ENCODE measurements at regions not wholly inside any gene's neighbourhood (a gene's known extent, or its start where the extent isn't known, plus 50 kb on each side); places are given as distances from the start of the nearest gene placed in this dataset.

DNA sequence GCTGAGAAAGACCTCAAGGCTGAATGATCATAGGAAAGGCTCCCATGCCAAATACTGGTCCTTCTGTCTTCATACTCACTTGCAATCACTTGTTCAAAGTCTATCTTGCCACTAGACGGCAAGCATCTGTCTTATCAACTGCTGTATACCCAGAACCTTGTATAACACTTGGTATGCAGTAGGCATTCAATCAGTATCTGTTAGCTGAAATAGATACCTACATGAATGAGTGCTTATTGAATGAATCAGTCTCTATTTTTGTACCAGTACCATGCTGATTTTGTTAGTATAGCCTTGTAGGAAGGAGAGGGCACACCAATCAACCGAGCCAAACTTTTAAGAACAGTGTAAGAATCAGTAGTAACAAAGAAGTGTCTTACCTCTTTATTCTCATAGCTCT lies 80.6 kb downstream of the NIBAN1 start:
- TF ChIP-seq, protein P1, sequence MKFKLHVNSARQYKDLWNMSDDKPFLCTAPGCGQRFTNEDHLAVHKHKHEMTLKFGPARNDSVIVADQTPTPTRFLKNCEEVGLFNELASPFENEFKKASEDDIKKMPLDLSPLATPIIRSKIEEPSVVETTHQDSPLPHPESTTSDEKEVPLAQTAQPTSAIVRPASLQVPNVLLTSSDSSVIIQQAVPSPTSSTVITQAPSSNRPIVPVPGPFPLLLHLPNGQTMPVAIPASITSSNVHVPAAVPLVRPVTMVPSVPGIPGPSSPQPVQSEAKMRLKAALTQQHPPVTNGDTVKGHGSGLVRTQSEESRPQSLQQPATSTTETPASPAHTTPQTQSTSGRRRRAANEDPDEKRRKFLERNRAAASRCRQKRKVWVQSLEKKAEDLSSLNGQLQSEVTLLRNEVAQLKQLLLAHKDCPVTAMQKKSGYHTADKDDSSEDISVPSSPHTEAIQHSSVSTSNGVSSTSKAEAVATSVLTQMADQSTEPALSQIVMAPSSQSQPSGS (IDR thresholded peaks at IDR 0.05; ENCODE audit: low read length), result no peak
- TF ChIP-seq JUN (IDR thresholded peaks at IDR 0.05; ENCODE audit: low read depth, low read length), result no peak
- TF ChIP-seq CEBPB (IDR thresholded peaks at IDR 0.05; ENCODE audit: low read depth, low read length), result no peak
- no peak for TF ChIP-seq EP300 (IDR thresholded peaks at IDR 0.05; ENCODE audit: borderline replicate concordance in 1 of 2, low read depth in 2 of 2, low read length in 2 of 2)
- TF ChIP-seq POLR2A (IDR thresholded peaks at IDR 0.05; ENCODE audit: control extremely low read depth in 1 of 2, low read depth in 2 of 2, low read length in 2 of 2), result no peak
- no peak for TF ChIP-seq GABPA (IDR thresholded peaks at IDR 0.05; ENCODE audit: borderline replicate concordance, insufficient read depth, low read length)
- TF ChIP-seq SP4 (IDR thresholded peaks at IDR 0.05; ENCODE audit: low read length), result no peak
- TF ChIP-seq BACH1 (IDR thresholded peaks at IDR 0.05; ENCODE audit: low read length), result no peak
- Histone ChIP-seq H3K79me2 (ENCODE audit: control insufficient read depth in 1 of 2, insufficient read depth in 2 of 2, low read length in 2 of 2) (no peaks in the 10 kb centered on the region), H3K9me3 (ENCODE audit: insufficient read depth in 2 of 2, low read depth in 1 of 2, low read length in 1 of 2) (no peaks in the 10 kb centered on the region), H3K4ac (replicated peaks; ENCODE audit: insufficient read length, low read depth, low read length) (no peak overlapping the region), H3K14ac (ENCODE audit: insufficient read length) (no peak overlapping the region), H3K4me1 (replicated peaks in 1 of 4; ENCODE audit: control insufficient read depth in 3 of 4, insufficient read depth in 4 of 4, low read length in 3 of 4) (no peaks in the 10 kb centered on the region), H3K56ac (replicated peaks; ENCODE audit: insufficient read length, low read depth, low read length) (no peak overlapping the region), H3K9ac (replicated peaks in 1 of 4; ENCODE audit: extremely low read depth in 1 of 4, low read depth in 3 of 4, low read length in 3 of 4) (no peak overlapping the region), H3K4me3 (ENCODE audit: extremely low read depth in 1 of 4, insufficient read depth in 2 of 4, low read depth in 3 of 4, low read length in 4 of 4) (no peak overlapping the region), H3K79me1 (ENCODE audit: low read depth, low read length) (no peaks in the 10 kb centered on the region), H4K8ac (ENCODE audit: extremely low read depth, insufficient read depth, low read length) (no peak overlapping the region), H4K20me1 (replicated peaks in 1 of 2; ENCODE audit: control insufficient read depth in 1 of 2, insufficient read depth in 2 of 2, low read length in 2 of 2) (no peaks in the 10 kb centered on the region), H3K27me3 (replicated peaks in 1 of 4; ENCODE audit: control insufficient read depth in 3 of 4, extremely low read depth in 1 of 4, insufficient read depth in 3 of 4, low read length in 3 of 4) (no peaks in the 10 kb centered on the region), H3K36me3 (ENCODE audit: control insufficient read depth in 2 of 4, insufficient read depth in 4 of 4, low read length in 3 of 4) (no peaks in the 10 kb centered on the region; a peak in 1 of 8 replicates), H4K91ac (replicated peaks; ENCODE audit: insufficient read length, low read length) (no peak overlapping the region), H2BK12ac (ENCODE audit: low read depth, low read length) (no peak overlapping the region), H3K27ac (ENCODE audit: low read depth, low read length) (no peak overlapping the region), H2BK20ac (ENCODE audit: low read length) (no peak overlapping the region), H2AFZ (ENCODE audit: low read length) (no peak overlapping the region), H2BK15ac (ENCODE audit: low read length) (no peak overlapping the region), H3K23ac (ENCODE audit: insufficient read length) (no peak overlapping the region), H2BK120ac (replicated peaks; ENCODE audit: low read depth, low read length) (no peak overlapping the region), H3K18ac (ENCODE audit: extremely low read depth, low read length) (no peak overlapping the region), H3K4me2 (ENCODE audit: insufficient read depth in 1 of 2, low read depth in 2 of 2, low read length in 2 of 2) (no peak overlapping the region), H4K5ac (ENCODE audit: insufficient read length, low read depth, low read length) (no peak overlapping the region), H2BK5ac (ENCODE audit: low read depth, low read length) (no peak overlapping the region), H2AK5ac (ENCODE audit: low read depth, low read length) (no peak overlapping the region), H3K23me2 (ENCODE audit: low read depth, low read length) (no peaks in the 10 kb centered on the region; the same call in 1 of the 2 replicates)
- CTCF ChIA-PET (ENCODE audit: partially characterized antibody), result interaction anchor here (1.1 kb wide), 1 partner anchor 65 kb away, joined by 3 read pairs; no protein-coding TSS in a partner anchor
- DNase-seq (ENCODE audit: low read depth in 1 of 2, low spot score in 2 of 2) (no peak), FAIRE-seq (no peak)
- WGBS, 2 experiments (ENCODE audit: extremely low coverage in 1 of 2, insufficient coverage in 1 of 2, insufficient read length in 1 of 2, insufficient replicate concordance in 2 of 2, low coverage in 1 of 2, low lambda C conversion rate in 2 of 2, missing lambda C conversion rate in 1 of 2), result 91% methylated on average over 2 of the region's 2 CpGs; no CpG with 5 or more reads in 1 of the 2 experiments
- POLR2A ChIA-PET (ENCODE audit: partially characterized antibody), result no interaction called here
